ENCODE measurements at regions not wholly inside any gene's neighbourhood (a gene's known extent, or its start where the extent isn't known, plus 50 kb on each side); places are given as distances from the start of the nearest gene placed in this dataset.

- no peaks in the 10 kb centered on the region for H3K79me2 ChIP-seq (replicated peaks; ENCODE audit: insufficient read depth, low read length)
- no peaks in the 10 kb centered on the region for H3K36me3 ChIP-seq (ENCODE audit: insufficient read depth, low read length)
- no peaks in the 10 kb centered on the region for H4K20me1 ChIP-seq (ENCODE audit: insufficient read depth)
- no peak for TF ChIP-seq CTCF (IDR thresholded peaks at IDR 0.05; ENCODE audit: poor library complexity, severe bottlenecking)
- H2AFZ ChIP-seq (ENCODE audit: low read depth, low read length), result no peak overlapping the region
- no peaks in the 10 kb centered on the region for H3K9me2 ChIP-seq (ENCODE audit: insufficient read depth, low read length)
- no peak overlapping the region for H3K4me3 ChIP-seq (ENCODE audit: low read length)
- no peak overlapping the region for H3K27ac ChIP-seq (ENCODE audit: low read length)
- H3F3A ChIP-seq (ENCODE audit: insufficient read depth, low read length, poor library complexity, severe bottlenecking), result no peaks in the 10 kb centered on the region
- no peaks in the 10 kb centered on the region for H3K27me3 ChIP-seq (ENCODE audit: insufficient read depth, low read depth, low read length)
- no peaks in the 10 kb centered on the region for H3K9me3 ChIP-seq (ENCODE audit: low read length)
- H3K4me2 ChIP-seq (ENCODE audit: low read length), result no peak overlapping the region
- H3K9ac ChIP-seq (ENCODE audit: low read length), result no peak overlapping the region
Observed at GRCh38 chr16:64088838-64089237, 1033.0 kb downstream of the CDH11 start.

- Histone ChIP-seq H3F3A (ENCODE audit: insufficient read depth, low read length, poor library complexity, severe bottlenecking) (no peaks in the 10 kb centered on the region), H3K27me3 (ENCODE audit: insufficient read depth, low read depth, low read length) (no peaks in the 10 kb centered on the region), H3K36me3 (ENCODE audit: insufficient read depth, low read length) (no peaks in the 10 kb centered on the region), H4K20me1 (ENCODE audit: insufficient read depth) (no peaks in the 10 kb centered on the region), H3K27ac (ENCODE audit: low read length) (no peak overlapping the region), H3K9me2 (ENCODE audit: insufficient read depth, low read length) (no peaks in the 10 kb centered on the region), H3K4me3 (ENCODE audit: low read length) (no peak overlapping the region), H2AFZ (ENCODE audit: low read depth, low read length) (no peak overlapping the region), H3K79me2 (replicated peaks; ENCODE audit: insufficient read depth, low read length) (no peaks in the 10 kb centered on the region), H3K9ac (ENCODE audit: low read length) (no peak overlapping the region), H3K9me3 (ENCODE audit: low read length) (no peaks in the 10 kb centered on the region), H3K4me2 (ENCODE audit: low read length) (no peak overlapping the region)
- TF ChIP-seq SMC3 (conservative IDR thresholded peaks at IDR 0.05; ENCODE audit: poor library complexity) (no peak), MXI1 (conservative IDR thresholded peaks at IDR 0.05; ENCODE audit: poor library complexity, severe bottlenecking) (no peak), CTCF (IDR thresholded peaks at IDR 0.05; ENCODE audit: poor library complexity, severe bottlenecking) (no peak), EP300 (conservative IDR thresholded peaks at IDR 0.05; ENCODE audit: poor library complexity, severe bottlenecking) (no peak)
Observed at GRCh38 chr16:64085296-64085695, 1036.6 kb downstream of the CDH11 start.

- no peaks in the 10 kb centered on the region for H3K79me2 ChIP-seq (replicated peaks; ENCODE audit: insufficient read depth, low read length)
- H4K20me1 ChIP-seq (ENCODE audit: insufficient read depth), result no peaks in the 10 kb centered on the region
- no peaks in the 10 kb centered on the region for H3F3A ChIP-seq (ENCODE audit: insufficient read depth, low read length, poor library complexity, severe bottlenecking)
- TF ChIP-seq CTCF (IDR thresholded peaks at IDR 0.05; ENCODE audit: poor library complexity, severe bottlenecking) (no peak), TAF1 (IDR thresholded peaks at IDR 0.05; ENCODE audit: low read depth) (no peak), RAD21 (conservative IDR thresholded peaks at IDR 0.05) (no peak), EZH2 (IDR thresholded peaks at IDR 0.05; ENCODE audit: borderline replicate concordance, insufficient read depth, low read length, poor library complexity, severe bottlenecking) (no peak), MXI1 (conservative IDR thresholded peaks at IDR 0.05; ENCODE audit: poor library complexity, severe bottlenecking) (no peak)
- TF ChIP-seq, protein P1, sequence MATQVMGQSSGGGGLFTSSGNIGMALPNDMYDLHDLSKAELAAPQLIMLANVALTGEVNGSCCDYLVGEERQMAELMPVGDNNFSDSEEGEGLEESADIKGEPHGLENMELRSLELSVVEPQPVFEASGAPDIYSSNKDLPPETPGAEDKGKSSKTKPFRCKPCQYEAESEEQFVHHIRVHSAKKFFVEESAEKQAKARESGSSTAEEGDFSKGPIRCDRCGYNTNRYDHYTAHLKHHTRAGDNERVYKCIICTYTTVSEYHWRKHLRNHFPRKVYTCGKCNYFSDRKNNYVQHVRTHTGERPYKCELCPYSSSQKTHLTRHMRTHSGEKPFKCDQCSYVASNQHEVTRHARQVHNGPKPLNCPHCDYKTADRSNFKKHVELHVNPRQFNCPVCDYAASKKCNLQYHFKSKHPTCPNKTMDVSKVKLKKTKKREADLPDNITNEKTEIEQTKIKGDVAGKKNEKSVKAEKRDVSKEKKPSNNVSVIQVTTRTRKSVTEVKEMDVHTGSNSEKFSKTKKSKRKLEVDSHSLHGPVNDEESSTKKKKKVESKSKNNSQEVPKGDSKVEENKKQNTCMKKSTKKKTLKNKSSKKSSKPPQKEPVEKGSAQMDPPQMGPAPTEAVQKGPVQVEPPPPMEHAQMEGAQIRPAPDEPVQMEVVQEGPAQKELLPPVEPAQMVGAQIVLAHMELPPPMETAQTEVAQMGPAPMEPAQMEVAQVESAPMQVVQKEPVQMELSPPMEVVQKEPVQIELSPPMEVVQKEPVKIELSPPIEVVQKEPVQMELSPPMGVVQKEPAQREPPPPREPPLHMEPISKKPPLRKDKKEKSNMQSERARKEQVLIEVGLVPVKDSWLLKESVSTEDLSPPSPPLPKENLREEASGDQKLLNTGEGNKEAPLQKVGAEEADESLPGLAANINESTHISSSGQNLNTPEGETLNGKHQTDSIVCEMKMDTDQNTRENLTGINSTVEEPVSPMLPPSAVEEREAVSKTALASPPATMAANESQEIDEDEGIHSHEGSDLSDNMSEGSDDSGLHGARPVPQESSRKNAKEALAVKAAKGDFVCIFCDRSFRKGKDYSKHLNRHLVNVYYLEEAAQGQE (IDR thresholded peaks at IDR 0.05; ENCODE audit: borderline replicate concordance), result no peak
- H3K4me2 ChIP-seq (ENCODE audit: low read length), result no peak overlapping the region
- H3K9me2 ChIP-seq (ENCODE audit: insufficient read depth, low read length), result no peaks in the 10 kb centered on the region
- no peak overlapping the region for H2AFZ ChIP-seq (ENCODE audit: low read depth, low read length)
- H3K9ac ChIP-seq (ENCODE audit: low read length), result no peak overlapping the region
- H3K27me3 ChIP-seq (ENCODE audit: insufficient read depth, low read depth, low read length), result no peaks in the 10 kb centered on the region
- H3K9me3 ChIP-seq (ENCODE audit: low read length), result no peaks in the 10 kb centered on the region
- no peak overlapping the region for H3K27ac ChIP-seq (ENCODE audit: low read length)
- H3K4me3 ChIP-seq (ENCODE audit: low read length), result no peak overlapping the region
- no peaks in the 10 kb centered on the region for H3K36me3 ChIP-seq (ENCODE audit: insufficient read depth, low read length)
Observed at GRCh38 chr16:64084706-64085105, 1037.2 kb downstream of the CDH11 start.
